T-helper 2 cell treated with Interferon-gamma antibody and Interleukin-4, amounts not matched to agents 5 μg/mL and 100 μg/mL, for 36 hours (primary cell): ENCODE measurements at regions not wholly inside any gene's neighbourhood (a gene's known extent, or its start where the extent isn't known, plus 50 kb on each side); places are given as distances from the start of the nearest gene placed in this dataset.
A peak's percentile ranks its signal among the peaks of the same experiment; 100 is the strongest.

Experiments used
- DNase-seq: peaks from one replicate; pipeline ENCODE4 v3.0.0; 2021; ENCODE audit warnings: low spot score
- H3K27ac Mint-ChIP-seq: one replicate; pipeline ENCODE4 v1.8.0; 2021; ENCODE audit warnings: mild to moderate bottlenecking, mixed read lengths
- H3K27me3 Mint-ChIP-seq: one replicate; pipeline ENCODE4 v1.8.0; 2021; ENCODE audit warnings: low read depth, mixed read lengths
- H3K36me3 Mint-ChIP-seq: one replicate; pipeline ENCODE4 v1.8.0; 2021; ENCODE audit warnings: low read depth, mixed read lengths
- H3K4me1 Mint-ChIP-seq: one replicate; pipeline ENCODE4 v1.8.0; 2021; ENCODE audit warnings: low read depth, mixed read lengths
- H3K4me3 Mint-ChIP-seq: one replicate; pipeline ENCODE4 v1.8.0; 2022; ENCODE audit warnings: mild to moderate bottlenecking, moderate library complexity, mixed read lengths
- H3K9me3 Mint-ChIP-seq: one replicate; pipeline ENCODE4 v1.8.0; 2021; ENCODE audit warnings: mixed read lengths

GRCh38 chr4:120348948-120349347, 282.3 kb upstream of the MAD2L1 start:
- Mint-ChIP-seq H3K4me1 (no peaks in the 10 kb centered on the region), H3K9me3 (no peaks in the 10 kb centered on the region), H3K36me3 (no peaks in the 10 kb centered on the region), H3K27me3 (no peaks in the 10 kb centered on the region), H3K4me3 (no peak overlapping the region), H3K27ac (no peak overlapping the region)
- DNase-seq: no peak

DNA sequence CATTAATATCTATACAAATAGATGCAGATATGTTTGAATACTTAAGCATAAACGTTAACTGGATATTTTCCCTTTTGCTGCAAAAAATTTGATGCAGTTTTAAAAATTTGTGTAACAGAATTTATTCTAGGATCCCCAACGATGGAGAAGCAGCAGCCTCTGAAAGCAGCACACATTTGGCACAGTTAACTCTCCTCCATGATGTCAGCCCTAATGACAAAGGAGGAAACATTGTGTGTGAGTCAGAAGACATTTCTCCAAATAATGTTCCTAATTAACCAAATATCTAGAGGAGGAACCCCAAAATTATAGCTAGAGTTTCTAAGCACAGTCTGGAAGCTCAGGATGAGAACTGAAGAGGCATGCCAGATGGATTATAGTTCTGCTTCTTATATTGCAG, 281.9 kb upstream of the MAD2L1 start:
- no peaks in the 10 kb centered on the region for H3K4me1 Mint-ChIP-seq
- no peak overlapping the region for H3K27ac Mint-ChIP-seq
- no peaks in the 10 kb centered on the region for H3K36me3 Mint-ChIP-seq
- no peak overlapping the region for H3K4me3 Mint-ChIP-seq
- no peaks in the 10 kb centered on the region for H3K27me3 Mint-ChIP-seq
- no peak for DNase-seq
- no peaks in the 10 kb centered on the region for H3K9me3 Mint-ChIP-seq

GRCh38 chr4:120331486-120332370, 265.1 kb upstream of the MAD2L1 start:
- H3K27me3 Mint-ChIP-seq: peaks cover 2% of the 10 kb centered on the region
- no peaks in the 10 kb centered on the region for H3K36me3 Mint-ChIP-seq
- no peak overlapping the region for H3K27ac Mint-ChIP-seq
- no peaks in the 10 kb centered on the region for H3K4me1 Mint-ChIP-seq
- H3K9me3 Mint-ChIP-seq: no peaks in the 10 kb centered on the region
- H3K4me3 Mint-ChIP-seq: no peak overlapping the region
- DNase-seq: peak; percentile 5

DNA sequence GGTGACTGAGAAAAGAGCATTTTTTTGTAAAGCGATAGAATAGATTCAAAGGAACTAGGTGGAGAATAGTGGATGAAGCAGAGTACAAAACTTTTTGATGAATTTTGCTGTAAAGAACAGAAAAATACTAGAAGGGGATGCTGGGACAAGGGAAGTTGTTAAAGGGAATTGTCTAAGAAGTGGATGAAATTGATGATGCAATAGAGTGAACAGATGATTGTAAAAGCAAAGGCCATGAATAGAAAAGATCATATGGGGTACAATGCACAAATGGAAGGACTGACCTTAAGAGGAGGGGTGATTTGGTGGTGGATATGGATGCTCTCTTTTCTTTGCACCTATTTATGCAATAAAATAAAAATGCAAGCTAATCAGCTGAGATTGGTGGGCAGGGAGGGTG, 262.7 kb upstream of the MAD2L1 start:
- Mint-ChIP-seq H3K9me3 (no peaks in the 10 kb centered on the region), H3K36me3 (no peaks in the 10 kb centered on the region), H3K4me1 (no peaks in the 10 kb centered on the region), H3K27ac (no peak overlapping the region), H3K4me3 (no peak overlapping the region), H3K27me3 (peaks cover 2% of the 10 kb centered on the region)
- no peak for DNase-seq

DNA sequence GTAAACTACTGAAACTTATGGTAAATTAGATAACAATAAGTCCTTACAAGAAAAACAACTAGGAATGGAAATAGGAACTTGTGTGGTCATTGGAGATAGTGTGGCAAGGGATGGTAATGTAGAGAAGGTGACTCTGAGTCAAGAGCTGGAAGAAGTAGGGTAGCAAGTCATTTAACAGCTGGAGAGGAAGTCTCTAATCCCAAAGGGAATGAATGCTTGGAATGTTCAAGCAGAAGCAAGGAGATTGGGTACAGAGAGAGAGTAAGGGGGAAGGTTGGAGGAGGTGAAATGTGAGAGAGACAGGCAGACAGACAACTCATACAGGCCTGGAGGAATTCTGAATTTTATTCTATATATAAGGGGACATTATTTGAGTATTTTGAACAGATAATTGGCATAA, 260.6 kb upstream of the MAD2L1 start:
- H3K9me3 Mint-ChIP-seq: no peaks in the 10 kb centered on the region
- DNase-seq: no peak
- H3K27me3 Mint-ChIP-seq: peaks cover 2% of the 10 kb centered on the region
- no peaks in the 10 kb centered on the region for H3K4me1 Mint-ChIP-seq
- H3K36me3 Mint-ChIP-seq: no peaks in the 10 kb centered on the region
- no peak overlapping the region for H3K27ac Mint-ChIP-seq
- no peak overlapping the region for H3K4me3 Mint-ChIP-seq

- Mint-ChIP-seq H3K27me3 (no peaks in the 10 kb centered on the region), H3K27ac (no peak overlapping the region), H3K36me3 (no peaks in the 10 kb centered on the region), H3K4me3 (no peak overlapping the region), H3K4me1 (no peaks in the 10 kb centered on the region), H3K9me3 (no peaks in the 10 kb centered on the region)
- DNase-seq: no peak
Measured at GRCh38 chr4:120319046-120319767, 252.6 kb upstream of the MAD2L1 start.

GRCh38 chr4:120318196-120318846, 251.7 kb upstream of the MAD2L1 start:
- no peaks in the 10 kb centered on the region for H3K4me1 Mint-ChIP-seq
- H3K36me3 Mint-ChIP-seq: no peaks in the 10 kb centered on the region
- no peak for DNase-seq
- no peak overlapping the region for H3K4me3 Mint-ChIP-seq
- no peak overlapping the region for H3K27ac Mint-ChIP-seq
- H3K9me3 Mint-ChIP-seq: no peaks in the 10 kb centered on the region
- H3K27me3 Mint-ChIP-seq: no peaks in the 10 kb centered on the region

DNA sequence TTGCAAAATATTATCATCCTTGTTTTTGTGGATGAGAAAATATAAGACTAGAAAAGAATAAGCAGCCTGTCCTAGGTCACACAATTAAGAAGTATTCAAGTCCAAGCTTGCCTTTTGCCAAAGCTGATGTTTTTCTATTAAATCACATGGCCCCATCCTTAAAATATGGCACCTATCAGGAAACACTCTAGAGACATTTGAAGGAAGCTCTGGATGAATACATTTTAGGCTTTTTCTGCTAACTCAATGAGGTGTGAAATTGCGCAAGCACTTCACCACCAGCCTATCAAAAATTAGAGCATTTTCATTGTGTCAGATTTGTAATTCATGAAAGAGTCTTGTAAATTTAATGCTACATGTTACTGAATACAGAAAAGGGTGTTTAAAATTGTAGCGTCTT, 251.1 kb upstream of the MAD2L1 start:
- no peaks in the 10 kb centered on the region for H3K27me3 Mint-ChIP-seq
- H3K27ac Mint-ChIP-seq: no peak overlapping the region
- H3K4me3 Mint-ChIP-seq: no peak overlapping the region
- no peaks in the 10 kb centered on the region for H3K36me3 Mint-ChIP-seq
- no peak for DNase-seq
- no peaks in the 10 kb centered on the region for H3K9me3 Mint-ChIP-seq
- no peaks in the 10 kb centered on the region for H3K4me1 Mint-ChIP-seq

DNA sequence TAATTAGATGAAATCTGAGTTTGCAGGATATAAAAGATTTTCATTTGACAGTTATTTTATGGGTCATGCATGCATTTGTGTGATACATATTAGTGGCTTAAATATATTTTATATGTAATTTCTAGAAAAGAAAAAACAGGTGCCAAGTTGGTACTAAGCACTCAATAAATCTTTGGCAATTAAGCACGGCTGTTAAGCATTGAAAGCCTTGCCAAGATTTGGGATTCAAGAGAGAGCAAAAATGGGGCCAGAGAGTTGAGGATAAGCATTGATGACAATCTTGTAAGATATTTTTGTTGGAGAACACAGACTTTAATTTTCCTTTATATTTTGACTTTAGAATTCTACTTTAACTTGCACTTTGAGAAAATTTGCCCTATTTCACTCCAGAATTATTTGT, 249.8 kb upstream of the MAD2L1 start:
- no peak overlapping the region for H3K27ac Mint-ChIP-seq
- DNase-seq: no peak
- H3K36me3 Mint-ChIP-seq: no peaks in the 10 kb centered on the region
- no peak overlapping the region for H3K4me3 Mint-ChIP-seq
- H3K27me3 Mint-ChIP-seq: no peaks in the 10 kb centered on the region
- no peaks in the 10 kb centered on the region for H3K4me1 Mint-ChIP-seq
- no peaks in the 10 kb centered on the region for H3K9me3 Mint-ChIP-seq

GRCh38 chr4:120314969-120315368, 248.3 kb upstream of the MAD2L1 start:
- Mint-ChIP-seq H3K27ac (no peak overlapping the region), H3K27me3 (no peaks in the 10 kb centered on the region), H3K4me1 (no peaks in the 10 kb centered on the region), H3K9me3 (no peaks in the 10 kb centered on the region), H3K36me3 (no peaks in the 10 kb centered on the region), H3K4me3 (no peak overlapping the region)
- no peak for DNase-seq

DNA sequence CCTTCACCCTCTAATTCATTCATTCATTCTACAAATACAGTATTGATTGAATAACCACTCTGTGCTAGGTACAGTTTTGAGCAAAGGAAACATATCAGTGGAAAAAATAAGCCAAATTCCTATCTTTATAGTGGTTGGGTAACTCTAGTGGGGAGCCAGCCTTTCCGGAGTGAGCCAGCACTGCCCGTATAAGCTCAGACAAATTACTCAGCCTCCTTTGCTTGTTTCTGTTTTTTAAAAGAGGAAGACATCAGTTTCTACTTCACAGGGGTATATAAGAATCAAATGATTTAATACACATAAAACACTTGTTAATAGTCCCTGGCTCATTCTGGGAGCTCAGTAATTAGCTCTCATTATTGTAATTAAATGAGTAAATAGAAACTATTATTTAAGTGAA, 238.2 kb upstream of the MAD2L1 start:
- DNase-seq: no peak
- H3K27ac Mint-ChIP-seq: no peak overlapping the region
- H3K9me3 Mint-ChIP-seq: no peaks in the 10 kb centered on the region
- H3K27me3 Mint-ChIP-seq: no peaks in the 10 kb centered on the region
- no peak overlapping the region for H3K4me3 Mint-ChIP-seq
- no peaks in the 10 kb centered on the region for H3K36me3 Mint-ChIP-seq
- H3K4me1 Mint-ChIP-seq: no peaks in the 10 kb centered on the region

DNA sequence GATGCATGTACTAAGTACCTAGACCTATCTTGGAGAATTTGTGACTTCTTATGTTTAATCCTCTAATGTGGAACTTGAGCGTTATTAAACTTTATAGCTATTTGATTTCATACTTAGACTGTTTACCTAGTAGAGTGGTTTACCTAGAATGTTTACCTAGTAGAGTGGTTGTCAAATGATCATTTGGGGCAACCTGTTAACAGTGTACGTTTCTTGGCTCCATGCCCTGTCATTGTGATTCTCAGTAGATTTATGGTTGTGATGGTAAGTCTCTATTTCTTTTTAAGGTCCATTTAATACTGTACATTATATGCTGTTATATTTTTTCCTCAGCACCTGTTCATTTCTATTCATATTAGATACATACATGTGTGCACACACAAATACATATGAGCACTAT, 233.0 kb upstream of the MAD2L1 start:
- H3K4me1 Mint-ChIP-seq: no peaks in the 10 kb centered on the region
- H3K9me3 Mint-ChIP-seq: no peaks in the 10 kb centered on the region
- no peaks in the 10 kb centered on the region for H3K27me3 Mint-ChIP-seq
- H3K4me3 Mint-ChIP-seq: no peak overlapping the region
- no peaks in the 10 kb centered on the region for H3K36me3 Mint-ChIP-seq
- DNase-seq: no peak
- no peak overlapping the region for H3K27ac Mint-ChIP-seq

GRCh38 chr4:120293341-120293740, 226.7 kb upstream of the MAD2L1 start:
- no peaks in the 10 kb centered on the region for H3K4me1 Mint-ChIP-seq
- no peak overlapping the region for H3K27ac Mint-ChIP-seq
- no peak overlapping the region for H3K4me3 Mint-ChIP-seq
- H3K9me3 Mint-ChIP-seq: no peaks in the 10 kb centered on the region
- DNase-seq: no peak
- H3K27me3 Mint-ChIP-seq: no peaks in the 10 kb centered on the region
- no peaks in the 10 kb centered on the region for H3K36me3 Mint-ChIP-seq

GRCh38 chr4:120291541-120291940, 224.9 kb upstream of the MAD2L1 start:
- DNase-seq: no peak
- H3K4me1 Mint-ChIP-seq: no peaks in the 10 kb centered on the region

More at GRCh38 chr4:120291541-120291940, 224.9 kb upstream of the MAD2L1 start:
- H3K36me3 Mint-ChIP-seq: no peaks in the 10 kb centered on the region
- H3K9me3 Mint-ChIP-seq: no peaks in the 10 kb centered on the region
- H3K27me3 Mint-ChIP-seq: no peaks in the 10 kb centered on the region
- H3K27ac Mint-ChIP-seq: no peak overlapping the region
- no peak overlapping the region for H3K4me3 Mint-ChIP-seq
